CD4-positive, alpha-beta T cell treated with Interleukin-12 subunit alpha and Interleukin-12 subunit beta, for 1 hour (primary cell): ENCODE measurements at regions not wholly inside any gene's neighbourhood (a gene's known extent, or its start where the extent isn't known, plus 50 kb on each side); places are given as distances from the start of the nearest gene placed in this dataset.

ENCODE experiments used
- DNase-seq: peaks from one replicate; pipeline ENCODE4 v3.0.0-alpha.2; 2020

DNA sequence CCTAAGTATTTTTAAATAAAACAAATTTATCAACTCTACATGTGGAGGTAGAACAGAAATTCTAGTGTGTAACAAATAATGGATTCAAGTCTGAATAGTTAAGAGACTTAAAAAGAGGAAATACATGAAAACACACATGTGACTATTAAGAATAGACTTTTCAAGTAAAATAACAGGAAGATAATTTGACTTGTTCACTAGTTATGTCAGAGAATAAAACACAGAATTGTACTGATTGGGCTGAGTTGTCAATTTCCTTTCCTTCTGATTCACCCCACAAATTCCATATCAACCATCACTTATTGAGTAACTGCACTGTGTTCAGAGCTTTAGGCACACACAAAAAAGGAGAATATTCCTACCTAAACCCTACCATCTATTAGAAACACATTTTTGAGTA, 557.2 kb downstream of the TUSC7 start:
- DNase-seq: no peak

GRCh38 chr3:117268318-117268717, 558.7 kb downstream of the TUSC7 start:
- no peak for DNase-seq

DNA sequence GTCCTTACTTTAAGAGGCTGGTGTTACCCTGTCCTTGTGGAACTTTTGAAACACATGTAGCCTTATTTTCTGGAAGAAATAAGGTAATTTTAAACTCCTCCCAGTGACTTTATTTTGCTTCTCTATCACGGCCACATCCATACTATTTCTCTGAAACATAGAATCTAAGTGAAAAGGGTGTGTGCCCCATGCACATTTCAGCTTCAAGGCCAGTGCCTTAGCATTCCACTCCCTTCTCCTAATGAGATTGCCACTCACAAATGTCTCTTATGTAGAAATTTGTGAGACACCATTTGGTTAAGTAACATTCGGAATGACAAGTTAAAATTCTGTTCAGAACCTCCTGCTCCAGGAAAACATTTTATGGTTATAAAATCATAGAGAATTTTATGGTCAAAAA, 562.7 kb downstream of the TUSC7 start:
- DNase-seq: no peak

DNA sequence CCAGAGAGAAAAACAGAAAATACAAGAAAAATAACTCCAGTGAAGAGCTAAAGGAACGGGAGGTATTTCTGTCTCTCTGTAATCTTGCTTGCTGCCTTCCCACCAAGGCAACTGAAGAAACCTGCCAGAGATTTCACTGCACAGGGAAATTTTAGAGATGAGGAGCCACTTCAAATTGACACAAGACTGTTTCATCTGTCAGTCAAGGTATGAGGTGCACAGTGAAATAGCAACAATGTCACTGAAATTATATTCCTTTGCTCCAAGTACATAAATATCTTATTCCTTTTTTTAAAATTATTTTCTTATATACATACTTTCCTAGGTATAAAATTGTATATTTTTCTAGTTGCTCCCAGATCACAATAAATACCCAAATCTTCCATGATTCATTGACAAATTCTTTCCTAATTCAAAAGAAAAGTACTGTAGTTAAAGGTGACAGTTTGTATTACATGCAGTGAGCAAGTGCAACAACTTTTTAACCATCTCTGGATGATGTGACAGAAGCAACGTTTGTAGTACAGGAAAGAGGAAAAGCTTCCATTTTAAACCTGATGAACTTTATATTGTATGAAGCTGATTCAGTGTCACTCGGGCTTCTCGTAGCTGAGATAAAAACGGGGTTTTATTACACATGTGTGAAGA, 563.4 kb downstream of the TUSC7 start:
- no peak for DNase-seq

- DNase-seq: no peak
Observed at GRCh38 chr3:117277816-117278215, 568.2 kb downstream of the TUSC7 start.

DNA sequence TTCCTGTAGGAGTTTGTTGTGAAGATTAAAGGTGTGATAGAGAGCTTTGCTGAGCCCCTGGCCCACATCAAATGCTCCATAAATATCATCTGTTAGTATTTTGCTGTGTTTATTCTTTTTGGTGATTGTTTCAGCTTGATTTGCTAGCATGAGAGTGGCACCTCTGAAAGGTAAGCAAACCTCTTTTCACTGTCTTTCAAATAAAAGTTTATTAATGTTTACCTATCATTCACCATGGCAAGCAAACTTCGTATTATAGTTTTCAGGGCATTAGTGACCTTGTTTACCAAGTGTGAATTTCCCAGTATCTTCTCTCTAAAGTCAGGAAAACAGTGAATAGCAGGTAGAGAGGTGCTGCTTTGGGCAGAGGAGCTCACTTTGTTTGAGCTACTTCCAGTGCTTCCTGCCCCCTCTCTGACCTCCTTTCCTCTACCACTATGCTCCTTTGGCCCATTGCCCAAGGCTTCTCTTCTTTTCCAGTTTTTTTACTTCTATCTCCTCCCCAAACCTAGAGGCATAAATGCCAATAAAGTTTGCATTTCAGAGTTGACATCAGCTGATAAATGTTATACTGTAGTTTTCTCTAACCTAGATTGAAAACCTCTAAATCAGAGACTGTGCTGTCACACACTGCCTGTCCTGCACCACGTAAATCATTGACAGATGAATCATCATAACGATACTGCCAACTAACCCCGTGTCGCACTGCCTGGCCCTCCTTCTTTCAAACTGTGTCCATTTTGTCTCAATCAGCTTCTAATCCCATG, 569.0 kb downstream of the TUSC7 start:
- no peak for DNase-seq

DNA sequence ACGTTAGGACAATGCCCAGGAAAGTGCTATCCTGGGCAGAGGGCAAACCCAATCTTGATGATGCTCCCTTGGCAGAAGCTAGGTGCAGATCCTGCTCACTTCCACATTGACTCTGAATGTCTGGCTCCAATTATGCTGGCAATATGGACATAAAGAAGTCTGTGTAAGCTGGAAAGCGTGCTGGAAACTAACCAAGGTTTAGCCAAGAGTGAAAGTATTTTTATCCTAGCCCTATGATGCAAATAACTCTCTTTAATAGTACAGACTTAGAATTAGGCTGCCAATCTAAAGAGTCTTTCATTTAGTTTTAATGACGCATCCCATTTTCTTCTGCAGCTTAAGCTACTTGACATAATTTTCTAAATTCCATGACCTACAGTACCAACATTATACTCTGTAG, 571.8 kb downstream of the TUSC7 start:
- DNase-seq: no peak

DNA sequence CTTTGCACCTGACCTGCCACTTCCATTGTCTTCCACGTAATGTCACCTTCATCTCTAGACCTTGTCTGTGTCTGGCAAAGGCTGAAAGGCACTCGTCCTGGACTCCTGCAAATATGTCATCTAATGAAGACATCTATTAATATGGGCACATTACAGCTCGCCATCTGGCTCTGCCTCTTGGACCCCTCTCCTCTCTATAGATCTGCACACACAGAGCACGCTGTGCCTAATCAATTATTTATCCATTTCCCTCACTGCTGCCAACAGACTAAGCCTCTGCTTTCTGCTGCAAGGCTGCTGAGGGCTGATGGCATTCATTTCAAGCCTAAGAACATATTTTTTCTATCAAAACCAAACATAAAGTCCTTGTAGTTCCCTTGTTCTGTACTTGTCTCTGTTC, 573.0 kb downstream of the TUSC7 start:
- no peak for DNase-seq

- no peak for DNase-seq
Observed at GRCh38 chr3:117285737-117286136, 576.2 kb downstream of the TUSC7 start.

DNA sequence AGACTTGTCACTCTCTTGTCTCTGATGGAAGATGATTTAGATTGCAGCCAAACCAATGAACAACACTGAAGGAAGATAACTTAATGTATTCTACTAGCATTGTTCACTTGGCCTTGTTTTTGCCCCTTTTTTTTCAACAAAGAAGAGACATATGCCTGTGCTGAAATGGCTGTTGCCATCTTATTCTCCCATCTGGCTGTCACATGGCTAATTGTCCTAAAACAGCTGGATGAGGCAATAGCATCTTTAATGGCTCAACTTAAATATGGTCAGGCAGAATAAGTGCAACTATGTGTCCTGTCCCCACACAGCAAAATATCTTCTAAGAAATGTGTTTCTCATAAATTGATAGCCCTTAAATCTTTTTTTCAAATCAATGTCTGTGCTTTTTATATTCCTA, 576.9 kb downstream of the TUSC7 start:
- DNase-seq: no peak

DNA sequence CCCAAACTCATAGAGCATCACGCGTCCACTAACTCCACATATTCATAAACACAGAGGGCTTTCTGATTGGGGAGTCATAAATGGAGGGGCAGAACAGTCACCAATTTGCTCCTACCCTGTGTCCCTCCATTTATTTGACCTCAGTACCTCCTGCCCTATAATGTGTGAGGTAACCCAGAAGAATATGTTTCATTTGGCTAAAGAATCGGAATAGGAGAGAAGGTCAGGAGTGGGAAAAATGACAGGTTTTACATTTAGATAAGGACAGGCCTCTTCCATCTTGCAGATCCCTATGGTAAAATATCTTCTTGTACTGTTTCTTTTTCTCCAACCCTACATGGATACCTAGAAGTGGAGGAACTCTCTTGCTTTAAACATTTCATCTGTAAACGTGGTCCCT, 578.0 kb downstream of the TUSC7 start:
- no peak for DNase-seq

DNA sequence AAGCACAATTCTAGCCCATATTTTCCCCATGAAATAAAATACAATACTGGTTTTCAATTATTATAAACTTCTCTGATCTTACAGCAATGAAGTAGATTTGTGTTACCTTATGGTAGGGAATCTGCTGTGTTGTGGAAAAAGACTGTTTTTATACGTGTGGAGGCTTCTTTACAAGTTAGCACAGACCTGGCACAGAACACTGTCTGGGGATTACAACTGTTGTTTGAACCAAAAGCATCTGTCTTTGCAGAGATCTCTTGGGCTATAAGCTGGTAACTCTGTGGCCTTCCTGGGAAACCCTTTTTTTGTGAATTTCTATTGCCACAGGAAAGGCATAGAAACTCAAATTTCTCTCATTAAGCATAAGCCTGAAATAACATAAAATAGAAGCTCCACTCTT, 581.9 kb downstream of the TUSC7 start:
- DNase-seq: no peak

DNA sequence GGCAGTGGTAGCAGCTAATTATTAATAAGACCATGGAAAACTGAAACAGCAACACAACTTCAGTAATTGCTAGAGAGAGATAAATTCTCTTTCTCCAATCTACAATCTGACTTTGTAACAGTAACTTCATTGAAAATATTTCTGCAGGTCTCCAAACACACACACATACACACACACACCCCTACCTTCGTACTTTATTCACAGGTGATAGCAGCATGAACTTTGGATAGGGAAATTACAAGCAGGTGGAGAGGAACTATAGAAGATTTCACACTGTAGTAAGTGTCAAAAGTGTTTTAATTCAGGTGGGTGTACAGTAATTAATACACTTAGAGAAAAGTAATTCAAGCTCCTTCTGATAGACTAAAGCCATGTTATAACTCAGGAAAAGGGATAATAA, 587.5 kb downstream of the TUSC7 start:
- no peak for DNase-seq

GRCh38 chr3:117297541-117297940, 588.0 kb downstream of the TUSC7 start:
- no peak for DNase-seq

GRCh38 chr3:117298273-117298672, 588.7 kb downstream of the TUSC7 start:
- no peak for DNase-seq

DNA sequence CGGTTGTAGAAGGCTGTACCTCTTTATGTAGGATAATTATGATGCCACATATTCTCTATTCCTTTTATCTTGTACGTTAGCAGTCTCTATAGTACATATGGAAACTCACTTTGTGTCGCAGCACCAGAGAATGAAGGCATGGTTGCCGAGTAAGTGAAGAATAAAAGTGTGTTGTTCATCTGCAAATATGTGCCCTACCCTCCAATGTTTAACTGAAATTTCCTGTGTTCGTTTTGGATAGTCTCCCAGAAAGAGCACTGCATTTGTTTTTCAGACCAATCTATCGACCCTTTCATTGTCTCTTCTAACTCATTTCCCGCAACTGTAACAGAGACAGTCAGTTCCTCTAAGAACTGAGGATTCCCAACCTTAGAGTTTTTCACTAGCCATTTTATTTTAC, 592.8 kb downstream of the TUSC7 start:
- no peak for DNase-seq

GRCh38 chr3:117303443-117303842, 593.9 kb downstream of the TUSC7 start:
- no peak for DNase-seq

DNA sequence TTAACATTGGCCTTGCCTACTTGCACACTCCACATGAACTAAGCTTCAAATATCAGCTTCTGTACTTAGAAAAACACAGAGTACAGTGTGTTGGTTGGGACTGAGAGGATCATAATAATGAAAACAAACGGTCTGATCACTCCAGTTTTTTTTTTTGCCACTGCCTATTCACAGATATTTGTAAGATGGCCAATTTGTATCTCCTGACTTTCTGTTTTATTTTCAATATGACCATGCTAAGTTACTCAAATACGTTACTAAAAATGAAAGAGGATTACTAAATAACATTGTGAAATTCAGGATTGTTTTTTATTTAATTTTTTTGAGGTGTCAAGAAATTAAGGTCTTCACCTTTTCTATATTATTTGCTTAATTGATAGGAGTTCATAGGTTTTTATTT, 595.1 kb downstream of the TUSC7 start:
- DNase-seq: no peak

- no peak for DNase-seq
Observed at GRCh38 chr3:117305681-117306080, 596.1 kb downstream of the TUSC7 start.

DNA sequence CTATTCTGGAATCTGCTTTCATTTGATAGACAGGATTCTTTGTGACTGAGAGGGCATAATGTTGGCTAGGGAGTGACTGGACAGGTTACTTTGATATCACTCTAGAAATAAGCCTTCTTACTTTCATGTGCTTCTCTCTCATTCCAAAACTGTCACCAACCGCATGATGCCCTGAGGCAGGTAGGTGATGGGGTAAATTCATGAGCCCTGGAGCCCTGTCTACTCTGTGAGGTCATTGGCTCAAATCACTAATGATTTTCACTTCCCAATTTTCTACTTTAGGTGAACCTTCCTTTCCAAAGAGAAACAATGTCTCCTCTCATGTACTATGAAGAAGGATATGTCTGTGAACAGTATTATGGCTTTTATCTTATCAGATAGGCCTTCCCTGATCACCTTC, 596.7 kb downstream of the TUSC7 start:
- no peak for DNase-seq

DNA sequence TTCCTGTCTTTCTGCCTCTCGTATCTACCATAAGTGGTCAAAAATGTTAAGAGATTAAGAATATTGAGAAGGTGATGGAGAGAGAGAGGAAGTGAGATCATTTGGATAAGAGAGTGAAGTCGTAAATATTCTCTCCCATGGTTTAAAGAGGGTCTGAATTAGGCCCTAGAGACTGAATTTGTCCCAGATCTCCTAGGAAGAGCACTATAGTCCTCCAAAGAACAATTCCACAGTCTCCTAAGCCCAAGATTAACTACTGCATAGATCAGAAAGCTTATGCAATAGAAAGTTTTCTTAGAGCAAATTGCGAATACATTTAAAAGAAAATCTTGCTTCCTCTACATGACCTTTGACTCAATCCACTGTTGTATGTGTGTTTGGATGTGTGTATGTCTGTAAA, 598.8 kb downstream of the TUSC7 start:
- DNase-seq: no peak

DNA sequence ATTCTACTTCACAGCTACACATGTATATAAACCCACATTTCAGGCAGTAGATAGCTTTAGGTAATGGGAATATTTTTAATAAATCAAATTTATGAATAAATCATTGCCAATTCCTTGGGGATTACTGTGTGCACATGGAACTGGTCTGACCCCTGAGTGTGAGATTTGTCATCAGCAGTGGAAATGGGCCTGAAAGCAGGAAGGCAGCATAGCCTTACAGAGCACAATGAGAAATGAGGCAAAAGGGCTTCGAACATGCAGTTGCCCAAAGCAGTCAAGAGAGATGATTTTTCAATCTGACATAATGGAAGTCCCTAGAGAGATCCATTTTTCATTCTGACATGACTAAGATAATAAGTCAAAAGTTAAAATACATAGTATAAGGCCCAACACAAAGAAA, 599.2 kb downstream of the TUSC7 start:
- no peak for DNase-seq

GRCh38 chr3:117310536-117310935, 601.0 kb downstream of the TUSC7 start:
- DNase-seq: no peak

- no peak for DNase-seq
Observed at GRCh38 chr3:117314441-117315150, 605.0 kb downstream of the TUSC7 start.
